Activated CD4-positive, alpha-beta T cell treated with anti-CD3 and anti-CD28 coated beads, Interleukin-2, amount 50 U/mL, for 24 hours (primary cell): ENCODE measurements at regions not wholly inside any gene's neighbourhood (a gene's known extent, or its start where the extent isn't known, plus 50 kb on each side); places are given as distances from the start of the nearest gene placed in this dataset.

ENCODE experiments used
- DNase-seq, 2 donors: peaks; one replicate each; pipeline ENCODE4 v3.0.0-alpha.2; 2020; ENCODE audit warnings: low read depth in 1 of 2, low spot score in 1 of 2

- DNase-seq, result no peak
Observed at GRCh38 chr18:41700416-41700815, 254.6 kb upstream of the PIK3C3 start.

DNA sequence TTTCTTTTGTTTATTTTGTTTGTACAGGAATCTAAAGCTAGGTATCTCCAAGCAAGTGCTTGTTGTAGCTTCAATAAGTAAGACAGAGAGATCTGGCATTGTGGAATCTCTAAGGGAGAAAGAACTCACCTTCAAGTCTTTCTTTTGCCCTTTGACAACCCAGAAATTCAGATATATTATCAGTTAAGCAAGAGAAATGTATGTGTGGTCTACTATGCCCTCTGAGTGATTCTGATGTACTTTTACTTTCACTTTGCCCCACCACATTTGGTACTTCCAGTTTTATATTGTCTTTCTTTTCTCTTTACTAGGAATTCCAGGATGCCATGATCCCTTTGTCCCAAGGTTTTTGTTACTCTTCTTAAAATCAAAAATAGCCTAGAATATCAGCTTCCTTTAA, 259.6 kb upstream of the PIK3C3 start:
- no peak for DNase-seq

DNA sequence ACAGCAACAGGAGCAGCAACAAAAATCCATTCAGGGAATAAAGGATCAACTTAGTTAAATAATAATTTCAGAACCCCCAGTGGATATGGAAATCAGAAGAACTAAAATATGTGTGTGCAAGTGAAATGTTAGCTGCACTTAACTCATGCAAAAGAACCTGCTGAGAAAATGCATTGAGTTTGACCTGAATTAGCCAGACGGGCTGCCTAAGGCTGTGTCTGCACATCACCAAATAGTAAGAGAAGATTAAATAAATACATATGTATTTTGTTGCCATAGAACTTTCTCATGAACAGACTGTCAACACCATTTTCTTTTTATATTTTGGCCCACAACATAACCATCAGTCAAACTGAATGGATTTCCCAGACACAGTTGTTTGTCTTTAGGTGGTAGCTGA, 262.0 kb upstream of the PIK3C3 start:
- DNase-seq, result no peak

DNA sequence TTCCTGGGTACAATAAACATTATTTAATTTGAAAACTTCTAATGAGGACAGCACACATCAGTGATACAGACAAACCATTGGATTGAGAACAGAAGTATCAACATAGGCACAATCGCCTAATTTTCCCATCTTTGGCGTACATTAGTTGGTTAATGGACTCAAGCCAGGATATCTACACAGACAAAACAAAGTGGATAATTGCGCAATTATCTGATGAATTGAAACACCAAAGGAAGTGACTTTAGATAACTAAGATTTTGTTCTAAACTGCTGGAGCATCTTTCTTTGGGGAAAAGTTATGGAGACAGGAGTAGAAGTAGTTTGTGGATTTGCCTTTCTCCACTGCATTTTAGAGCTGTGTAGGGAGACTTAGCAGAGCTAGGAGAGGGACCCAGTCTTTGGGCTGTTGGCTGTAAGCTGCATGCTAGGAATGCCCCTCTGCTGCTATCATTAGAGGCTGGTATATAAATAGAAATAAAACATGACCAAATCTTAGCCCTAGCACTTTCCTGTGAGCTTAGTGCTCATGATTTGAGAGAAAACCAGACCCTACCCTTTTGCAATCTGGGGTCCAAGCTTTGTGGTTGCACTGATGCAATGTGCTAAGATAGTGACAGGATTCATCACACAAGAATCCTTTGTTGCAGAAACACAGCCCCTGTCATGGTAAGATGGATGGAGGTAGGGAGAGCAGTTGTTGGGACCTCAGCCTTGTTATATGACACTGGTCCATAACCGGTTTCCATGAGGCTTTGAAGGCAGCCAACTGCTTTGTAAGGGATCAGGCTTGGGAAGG, 264.5 kb upstream of the PIK3C3 start:
- DNase-seq, result no peak

GRCh38 chr18:41687138-41687537, 267.9 kb upstream of the PIK3C3 start:
- DNase-seq, result no peak

GRCh38 chr18:41681138-41681880, 273.7 kb upstream of the PIK3C3 start:
- DNase-seq, result no peak

GRCh38 chr18:41674506-41674905, 280.5 kb upstream of the PIK3C3 start:
- no peak for DNase-seq

GRCh38 chr18:41666231-41666630, 288.8 kb upstream of the PIK3C3 start:
- DNase-seq, result no peak

DNA sequence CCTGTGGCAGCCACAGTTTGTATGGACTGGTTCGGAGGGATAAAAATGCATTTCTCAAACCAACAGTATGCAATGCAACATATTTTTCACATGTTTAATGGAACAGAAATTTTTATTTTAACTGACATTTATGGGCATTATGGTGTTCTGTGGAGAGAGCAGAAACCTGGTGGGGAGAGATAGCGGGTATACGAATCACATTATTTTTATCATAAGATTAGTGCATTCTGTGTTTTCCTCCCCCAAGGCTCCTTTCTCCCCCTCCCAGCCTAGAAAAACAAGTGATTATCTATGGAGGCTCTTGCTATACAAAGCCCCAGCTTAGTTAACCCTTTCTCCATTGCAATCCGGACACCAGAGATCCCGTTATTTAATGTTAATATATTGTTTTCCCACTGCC, 289.8 kb upstream of the PIK3C3 start:
- DNase-seq, result no peak

DNA sequence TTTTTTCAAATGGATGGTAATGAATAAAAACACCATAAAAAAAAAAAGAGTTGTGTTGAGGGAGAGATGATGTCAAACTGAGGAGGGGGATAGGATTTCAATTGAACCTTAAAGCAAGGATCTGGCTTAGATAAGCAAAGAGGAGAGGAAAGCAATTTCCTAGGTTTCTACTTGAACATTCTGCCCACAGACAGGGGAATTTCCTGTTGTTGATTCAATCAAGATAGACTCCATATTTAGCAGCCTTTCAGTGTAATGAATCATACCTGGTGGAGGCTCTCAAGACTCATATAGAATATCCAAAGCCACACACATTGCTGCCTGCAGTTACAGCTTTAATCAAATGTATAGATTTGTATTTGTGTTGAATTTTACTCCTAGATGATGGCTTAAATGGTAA, 294.4 kb upstream of the PIK3C3 start:
- DNase-seq, result no peak

- DNase-seq, result no peak
Observed at GRCh38 chr18:41659438-41660130, 295.4 kb upstream of the PIK3C3 start.

- DNase-seq, result no peak
Observed at GRCh38 chr18:41657189-41657588, 297.8 kb upstream of the PIK3C3 start.

GRCh38 chr18:41655074-41655473, 300.0 kb upstream of the PIK3C3 start:
- DNase-seq, result no peak

DNA sequence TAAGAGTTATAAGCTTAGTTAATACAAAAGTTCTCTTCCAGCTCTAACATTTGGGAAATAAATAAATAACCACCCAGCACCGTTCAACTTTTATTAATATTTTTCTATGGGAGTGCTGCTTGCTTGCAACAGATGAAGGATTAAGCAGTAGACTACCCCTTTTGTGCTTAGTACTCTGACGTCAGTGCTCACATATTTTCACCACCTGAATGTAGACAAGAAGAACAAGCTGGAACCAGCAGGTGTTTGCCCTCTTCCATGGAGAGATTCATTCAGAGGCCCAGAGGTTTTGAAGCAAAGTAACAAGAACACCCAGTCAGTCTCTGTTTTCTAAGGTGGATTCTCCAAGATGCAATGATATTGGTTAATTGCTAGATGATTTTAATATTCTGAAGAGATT, 307.1 kb upstream of the PIK3C3 start:
- DNase-seq, result no peak

DNA sequence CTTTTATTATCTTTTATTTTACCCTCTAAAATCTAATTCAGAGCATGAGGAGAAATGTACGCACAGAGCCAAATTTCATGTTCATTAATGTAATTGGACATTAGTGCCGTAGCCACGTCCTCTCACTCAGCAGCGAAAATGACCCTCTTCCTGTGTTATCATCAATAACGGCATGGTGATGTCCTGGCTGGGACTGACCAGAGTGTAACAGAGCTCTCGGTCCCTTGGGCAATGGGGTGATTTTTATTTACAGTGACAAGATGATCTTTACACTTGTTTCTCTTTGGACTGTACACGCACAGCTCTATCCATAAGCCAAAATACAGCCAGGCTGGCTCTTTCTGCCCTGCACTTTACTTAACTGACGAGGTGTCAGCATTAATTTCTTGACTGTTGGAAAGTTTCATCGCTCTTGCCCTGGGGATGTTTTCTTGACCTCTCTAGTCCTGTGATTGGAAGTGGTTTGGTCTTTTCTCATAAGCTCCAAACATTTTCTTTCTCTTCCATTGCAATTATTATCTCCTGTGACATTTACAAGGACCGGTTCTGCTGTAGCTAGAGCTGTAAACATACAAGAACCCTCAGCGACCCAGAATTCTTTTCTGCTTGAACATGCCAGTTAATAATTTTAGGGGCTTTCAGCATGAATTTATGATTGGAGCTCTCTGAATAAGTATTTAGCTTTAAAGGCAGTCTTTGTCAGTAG, 308.0 kb upstream of the PIK3C3 start:
- no peak for DNase-seq

GRCh38 chr18:41645589-41646360, 309.3 kb upstream of the PIK3C3 start:
- DNase-seq, result no peak

GRCh38 chr18:41644466-41644865, 310.6 kb upstream of the PIK3C3 start:
- no peak for DNase-seq

DNA sequence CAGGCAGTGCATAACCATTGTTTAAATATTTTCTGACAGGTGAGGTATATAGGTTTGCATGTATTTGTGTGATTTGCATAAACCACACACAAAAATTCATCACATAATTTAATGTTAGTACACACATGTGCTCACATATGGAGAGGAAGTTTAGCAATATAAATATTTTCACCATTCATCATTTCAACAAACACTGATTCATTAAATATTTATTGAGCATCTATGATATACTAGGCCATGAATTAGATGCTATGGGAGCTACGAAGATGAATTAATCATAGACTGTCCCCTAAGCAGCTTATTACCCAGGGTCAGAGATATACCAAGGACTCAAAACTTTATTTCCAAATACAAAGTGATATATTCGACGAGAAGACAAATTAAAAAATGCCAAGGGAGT, 311.6 kb upstream of the PIK3C3 start:
- DNase-seq, result no peak

DNA sequence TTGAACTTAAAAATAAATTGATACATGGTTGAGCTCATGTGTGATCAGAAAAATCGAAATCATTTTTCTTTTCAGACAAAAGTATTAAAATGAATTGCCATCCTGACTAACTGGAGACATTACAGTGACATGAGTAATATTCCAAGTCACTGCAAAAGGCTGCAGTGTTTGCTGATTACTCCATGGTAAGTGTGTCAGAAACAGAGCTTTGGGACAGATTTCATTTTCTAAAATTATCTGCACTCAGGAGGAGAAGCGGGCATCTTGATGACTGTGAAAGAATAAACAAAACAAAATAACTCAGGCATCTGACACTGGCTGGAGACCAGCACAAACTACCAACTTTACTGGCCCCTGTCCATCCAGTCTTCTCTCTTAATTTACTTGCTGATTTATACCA, 312.3 kb upstream of the PIK3C3 start:
- no peak for DNase-seq

DNA sequence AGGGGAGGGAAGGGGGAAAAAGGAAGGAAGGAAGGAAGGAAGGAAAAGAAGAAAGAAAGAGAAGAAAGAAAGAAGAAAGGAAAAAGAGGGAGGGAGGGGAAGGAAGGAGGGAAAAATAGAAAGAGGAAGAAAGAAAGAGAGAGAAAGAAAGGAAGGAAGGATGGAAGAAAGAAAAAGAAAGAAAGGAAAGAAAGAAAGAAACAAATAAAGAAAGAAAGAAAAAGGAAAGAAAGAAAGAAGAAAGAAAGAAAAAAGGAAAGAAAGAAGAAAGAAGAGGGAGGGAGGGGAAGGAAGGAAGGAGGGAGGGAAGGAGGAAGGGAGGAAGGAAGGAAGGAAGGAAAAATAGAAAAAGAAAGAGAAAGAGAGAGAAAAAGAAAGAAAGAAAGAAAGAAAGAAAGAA, 315.8 kb upstream of the PIK3C3 start:
- no peak for DNase-seq
